ENCODE measurements at regions not wholly inside any gene's neighbourhood (a gene's known extent, or its start where the extent isn't known, plus 50 kb on each side); places are given as distances from the start of the nearest gene placed in this dataset.
"Not testable (repeated sequence)": the region's sequence is repeated elsewhere in the genome, so short reads cannot be mapped to it uniquely, and the experiment has no call there.

DNA sequence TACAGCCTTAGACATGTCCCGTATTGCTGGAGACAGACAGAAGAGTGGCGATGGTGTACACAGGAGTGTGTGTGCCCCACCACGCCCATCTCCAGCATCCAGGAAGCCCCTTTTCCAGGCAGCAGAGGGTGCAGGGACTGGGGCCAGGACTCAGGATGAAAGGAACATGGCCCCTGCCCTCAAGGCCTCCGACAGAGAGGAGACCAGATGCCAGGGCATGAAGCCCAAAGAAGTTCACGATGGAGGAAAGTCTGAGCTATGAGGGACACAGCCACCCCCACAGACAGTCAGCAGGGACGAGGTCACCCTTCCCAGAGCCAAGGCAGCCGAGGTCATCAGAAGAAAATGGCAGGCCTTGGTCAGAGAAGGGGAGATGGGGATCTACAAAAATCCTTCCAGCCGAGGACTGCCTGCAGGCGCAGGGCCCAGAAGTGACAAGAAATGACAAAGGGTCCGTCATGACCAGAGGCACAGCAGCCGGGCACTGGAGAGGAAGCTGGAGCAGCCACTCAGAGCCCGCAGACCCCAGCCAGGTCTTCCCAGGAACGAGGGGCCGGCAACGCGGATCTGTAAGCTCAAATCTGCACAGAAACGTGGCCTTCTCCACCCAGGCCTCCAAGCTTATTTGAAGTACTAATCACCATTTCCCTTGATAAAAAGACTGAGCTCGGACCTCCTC, 78.7 kb upstream of the PPP2R2D start:
- peaks cover 0 to 10% (median 0%) of the 10 kb centered on the region in 4 donors for H3K9me3 ChIP-seq (ENCODE audit: control insufficient read depth in 4 of 4, insufficient read depth in 3 of 4, low read length in 3 of 4)
- H3K9ac ChIP-seq (ENCODE audit: insufficient read depth in 1 of 2, low read length in 2 of 2), result no peak overlapping the region
- H3K4me3 ChIP-seq, result no peak overlapping the region
- no peaks in the 10 kb centered on the region for H3K4me1 ChIP-seq (ENCODE audit: control insufficient read depth in 5 of 5, insufficient read depth in 5 of 5, low read length in 5 of 5)
- 85 to 89% methylated on average over 18 of the region's 18 CpGs for WGBS, 2 donors
- TF ChIP-seq, protein P1, sequence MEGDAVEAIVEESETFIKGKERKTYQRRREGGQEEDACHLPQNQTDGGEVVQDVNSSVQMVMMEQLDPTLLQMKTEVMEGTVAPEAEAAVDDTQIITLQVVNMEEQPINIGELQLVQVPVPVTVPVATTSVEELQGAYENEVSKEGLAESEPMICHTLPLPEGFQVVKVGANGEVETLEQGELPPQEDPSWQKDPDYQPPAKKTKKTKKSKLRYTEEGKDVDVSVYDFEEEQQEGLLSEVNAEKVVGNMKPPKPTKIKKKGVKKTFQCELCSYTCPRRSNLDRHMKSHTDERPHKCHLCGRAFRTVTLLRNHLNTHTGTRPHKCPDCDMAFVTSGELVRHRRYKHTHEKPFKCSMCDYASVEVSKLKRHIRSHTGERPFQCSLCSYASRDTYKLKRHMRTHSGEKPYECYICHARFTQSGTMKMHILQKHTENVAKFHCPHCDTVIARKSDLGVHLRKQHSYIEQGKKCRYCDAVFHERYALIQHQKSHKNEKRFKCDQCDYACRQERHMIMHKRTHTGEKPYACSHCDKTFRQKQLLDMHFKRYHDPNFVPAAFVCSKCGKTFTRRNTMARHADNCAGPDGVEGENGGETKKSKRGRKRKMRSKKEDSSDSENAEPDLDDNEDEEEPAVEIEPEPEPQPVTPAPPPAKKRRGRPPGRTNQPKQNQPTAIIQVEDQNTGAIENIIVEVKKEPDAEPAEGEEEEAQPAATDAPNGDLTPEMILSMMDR (IDR thresholded peaks at IDR 0.05; ENCODE audit: control extremely low read depth, extremely low read depth), result no peak
- no peak for DNase-seq
- no peaks in the 10 kb centered on the region for H3K36me3 ChIP-seq (ENCODE audit: control insufficient read depth in 4 of 4, insufficient read depth in 4 of 4, low read length in 4 of 4)
- no peak for ATAC-seq (ENCODE audit: insufficient read depth, low FRiP score)
- H3K27me3 ChIP-seq (ENCODE audit: control insufficient read depth in 3 of 3, insufficient read depth in 3 of 3, low read length in 2 of 3), result peaks cover 4 to 28% (median 8%) of the 10 kb centered on the region in 3 donors
- H3K27ac ChIP-seq (ENCODE audit: low read depth in 1 of 2, low read length in 1 of 2), result no peak overlapping the region

DNA sequence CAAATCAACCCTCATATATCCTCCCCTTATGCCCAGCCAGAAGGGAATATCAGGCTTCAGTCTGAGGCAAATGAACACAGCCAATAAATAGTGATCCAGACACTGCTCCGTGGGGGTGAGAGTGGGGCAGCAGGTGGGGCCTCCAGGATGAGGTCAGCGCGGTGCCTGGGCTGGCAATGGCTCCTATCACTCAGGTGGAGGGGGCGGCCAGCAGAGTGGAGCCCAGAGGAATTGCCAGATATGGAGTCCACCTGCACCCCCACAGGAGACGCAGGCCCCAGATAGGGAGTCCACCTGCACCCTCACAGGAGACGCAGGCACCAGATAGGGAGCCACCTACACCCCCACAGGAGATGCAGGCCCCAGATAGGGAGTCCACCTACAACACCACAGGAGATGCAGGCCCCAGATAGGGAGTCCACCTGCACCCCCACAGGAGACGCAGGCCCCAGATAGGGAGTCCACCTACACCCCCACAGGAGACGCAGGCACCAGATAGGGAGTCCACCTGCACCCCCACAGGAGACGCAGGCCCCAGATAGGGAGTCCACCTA, 78.0 kb upstream of the PPP2R2D start:
- H3K27me3 ChIP-seq (ENCODE audit: control insufficient read depth in 3 of 3, insufficient read depth in 3 of 3, low read length in 2 of 3), result peaks cover 4 to 23% (median 8%) of the 10 kb centered on the region in 3 donors
- TF ChIP-seq, protein P1 (IDR thresholded peaks at IDR 0.05; ENCODE audit: control extremely low read depth, extremely low read depth), result no peak
- no peak overlapping the region for H3K4me3 ChIP-seq
- DNase-seq (no peak), ATAC-seq (ENCODE audit: insufficient read depth, low FRiP score) (no peak)
- no peak overlapping the region for H3K9ac ChIP-seq (ENCODE audit: insufficient read depth in 1 of 2, low read length in 2 of 2)
- WGBS, 2 donors, result 80 to 87% methylated on average over 9 of the region's 9 CpGs
- H3K27ac ChIP-seq (ENCODE audit: low read depth in 1 of 2, low read length in 1 of 2), result no peak overlapping the region
- H3K36me3 ChIP-seq (ENCODE audit: control insufficient read depth in 4 of 4, insufficient read depth in 4 of 4, low read length in 4 of 4), result no peaks in the 10 kb centered on the region
- no peaks in the 10 kb centered on the region for H3K4me1 ChIP-seq (ENCODE audit: control insufficient read depth in 5 of 5, insufficient read depth in 5 of 5, low read length in 5 of 5)
- peaks cover 0 to 10% (median 0%) of the 10 kb centered on the region in 4 donors for H3K9me3 ChIP-seq (ENCODE audit: control insufficient read depth in 4 of 4, insufficient read depth in 3 of 4, low read length in 3 of 4)

DNA sequence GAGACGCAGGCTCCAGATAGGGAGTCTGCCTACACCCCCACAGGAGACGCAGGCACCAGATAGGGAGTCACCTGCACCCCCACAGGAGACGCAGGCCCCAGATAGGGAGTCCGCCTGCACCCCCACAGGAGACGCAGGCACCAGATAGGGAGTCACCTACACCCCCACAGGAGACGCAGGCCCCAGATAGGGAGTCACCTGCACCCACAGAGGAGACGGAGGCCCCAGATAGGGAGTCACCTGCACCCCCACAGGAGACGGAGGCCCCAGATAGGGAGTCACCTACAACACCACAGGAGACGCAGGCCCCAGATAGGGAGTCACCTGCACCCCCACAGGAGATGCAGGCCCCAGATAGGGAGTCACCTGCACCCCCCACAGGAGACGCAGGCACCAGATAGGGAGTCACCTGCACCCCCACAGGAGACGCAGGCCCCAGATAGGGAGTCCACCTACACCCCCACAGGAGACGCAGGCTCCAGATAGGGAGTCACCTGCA, 77.2 kb upstream of the PPP2R2D start:
- not testable (repeated sequence) for H3K27ac ChIP-seq (ENCODE audit: low read depth in 1 of 2, low read length in 1 of 2); DNase-seq; H3K9me3 ChIP-seq (ENCODE audit: control insufficient read depth in 4 of 4, insufficient read depth in 3 of 4, low read length in 3 of 4); ATAC-seq (ENCODE audit: insufficient read depth, low FRiP score); H3K4me3 ChIP-seq; H3K36me3 ChIP-seq (ENCODE audit: control insufficient read depth in 4 of 4, insufficient read depth in 4 of 4, low read length in 4 of 4); H3K9ac ChIP-seq (ENCODE audit: insufficient read depth in 1 of 2, low read length in 2 of 2); H3K4me1 ChIP-seq (ENCODE audit: control insufficient read depth in 5 of 5, insufficient read depth in 5 of 5, low read length in 5 of 5)
- WGBS, 2 donors, result 92 to 94% methylated on average over 11 of the region's 12 CpGs
- peaks cover 4 to 23% (median 8%) of the 10 kb centered on the region in 3 donors for H3K27me3 ChIP-seq (ENCODE audit: control insufficient read depth in 3 of 3, insufficient read depth in 3 of 3, low read length in 2 of 3)

DNA sequence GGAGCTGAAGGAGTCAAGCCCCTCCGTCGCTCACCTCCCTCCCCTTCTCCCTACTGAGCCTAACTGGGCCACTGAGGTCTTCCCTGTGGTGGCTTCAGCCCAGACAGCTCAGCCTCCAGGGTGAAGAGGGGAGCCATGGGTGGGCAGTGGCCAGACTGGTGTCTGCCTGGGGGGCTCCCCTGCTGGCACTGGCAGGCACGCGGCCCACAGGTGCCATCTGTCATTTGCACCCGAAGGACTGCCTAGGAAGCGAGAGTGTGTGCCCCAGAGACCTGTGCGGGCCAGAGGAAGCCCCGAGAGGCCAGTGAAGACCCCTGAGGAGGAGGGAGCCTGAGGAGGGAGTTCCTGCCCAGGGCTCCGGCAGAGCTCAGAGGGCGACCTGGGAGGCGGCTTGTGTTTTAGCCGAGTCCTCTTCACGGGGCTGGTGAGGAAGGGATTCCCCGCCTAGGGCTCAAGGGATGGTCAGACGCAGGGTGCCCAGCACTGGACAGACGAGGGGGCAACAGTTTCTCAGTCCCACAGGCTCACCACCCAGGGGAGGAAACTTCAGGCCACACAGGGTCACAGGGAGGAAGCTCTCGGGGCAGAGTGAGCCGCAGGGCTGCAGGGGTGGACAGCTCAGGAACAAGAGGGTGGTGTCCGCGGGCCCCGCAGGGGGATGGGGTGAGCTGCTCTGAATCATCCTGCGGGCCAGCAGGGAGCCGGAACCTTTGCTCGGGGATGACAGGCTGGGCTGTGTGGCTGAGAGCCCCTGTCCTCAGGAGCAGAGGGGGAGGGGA, 76.2 kb upstream of the PPP2R2D start:
- TF ChIP-seq, protein P1 (IDR thresholded peaks at IDR 0.05; ENCODE audit: control extremely low read depth, extremely low read depth), result no peak
- H3K27ac ChIP-seq (ENCODE audit: low read depth in 1 of 2, low read length in 1 of 2), result no peak overlapping the region
- no peaks in the 10 kb centered on the region for H3K36me3 ChIP-seq (ENCODE audit: control insufficient read depth in 4 of 4, insufficient read depth in 4 of 4, low read length in 4 of 4)
- H3K27me3 ChIP-seq (ENCODE audit: control insufficient read depth in 3 of 3, insufficient read depth in 3 of 3, low read length in 2 of 3), result peaks cover 4 to 23% (median 8%) of the 10 kb centered on the region in 3 donors
- ATAC-seq (ENCODE audit: insufficient read depth, low FRiP score) (no peak), DNase-seq (no peak)
- WGBS, 2 donors, result 39 to 47% methylated on average over 24 of the region's 24 CpGs
- peaks cover 0 to 9% (median 0%) of the 10 kb centered on the region in 4 donors for H3K9me3 ChIP-seq (ENCODE audit: control insufficient read depth in 4 of 4, insufficient read depth in 3 of 4, low read length in 3 of 4)
- H3K4me3 ChIP-seq, result no peak overlapping the region
- H3K9ac ChIP-seq (ENCODE audit: insufficient read depth in 1 of 2, low read length in 2 of 2), result no peak overlapping the region
- no peaks in the 10 kb centered on the region for H3K4me1 ChIP-seq (ENCODE audit: control insufficient read depth in 5 of 5, insufficient read depth in 5 of 5, low read length in 5 of 5)
